ENCODE measurements at regions not wholly inside any gene's neighbourhood (a gene's known extent, or its start where the extent isn't known, plus 50 kb on each side); places are given as distances from the start of the nearest gene placed in this dataset.

- Histone ChIP-seq H3K27ac (no peak overlapping the region), H3K4me1 (no peaks in the 10 kb centered on the region), H3K27me3 (no peaks in the 10 kb centered on the region), H3K4me3 (no peak overlapping the region), H3K9me3 (peaks cover 0 to 6% (median 0%) of the 10 kb centered on the region in 12 donors), H3K36me3 (no peaks in the 10 kb centered on the region)
- ATAC-seq (no peak), DNase-seq (no peak)
- 83 to 98% (median 94%) methylated on average over 6 of the region's 6 CpGs for WGBS, 4 donors
- intact Hi-C loops (cut with DNase I), result no loop called here
- TF ChIP-seq POLR2A (IDR thresholded peaks at IDR 0.05) (no peak), CTCF (IDR thresholded peaks at IDR 0.05) (no peak)
Observed at GRCh38 chr18:41036346-41036745, 918.7 kb upstream of the PIK3C3 start.

GRCh38 chr18:41034413-41034812, 920.6 kb upstream of the PIK3C3 start:
- WGBS, 4 donors, result 74 to 81% (median 77%) methylated on average over 2 of the region's 2 CpGs
- DNase-seq (no peak), ATAC-seq (no peak)
- H3K27me3 ChIP-seq, result no peaks in the 10 kb centered on the region
- H3K9me3 ChIP-seq, result peaks cover 0 to 3% (median 0%) of the 10 kb centered on the region in 12 donors
- H3K4me3 ChIP-seq, result no peak overlapping the region
- intact Hi-C loops (cut with DNase I), result no loop called here
- no peaks in the 10 kb centered on the region for H3K36me3 ChIP-seq
- no peak overlapping the region for H3K27ac ChIP-seq
- no peaks in the 10 kb centered on the region for H3K4me1 ChIP-seq
- no peak for TF ChIP-seq POLR2A (IDR thresholded peaks at IDR 0.05)
- no peak for TF ChIP-seq CTCF (IDR thresholded peaks at IDR 0.05)

GRCh38 chr18:41025666-41026065, 929.4 kb upstream of the PIK3C3 start:
- TF ChIP-seq POLR2A (IDR thresholded peaks at IDR 0.05) (no peak), CTCF (IDR thresholded peaks at IDR 0.05) (no peak)
- H3K4me3 ChIP-seq, result no peak overlapping the region
- DNase-seq (no peak), ATAC-seq (no peak)
- 46 to 71% (median 56%) methylated on average over 1 of the region's 1 CpG for WGBS, 4 donors
- no peak overlapping the region for H3K27ac ChIP-seq
- no peaks in the 10 kb centered on the region for H3K36me3 ChIP-seq
- H3K4me1 ChIP-seq, result no peaks in the 10 kb centered on the region
- intact Hi-C loops (cut with DNase I), result no loop called here
- H3K9me3 ChIP-seq, result no peaks in the 10 kb centered on the region
- H3K27me3 ChIP-seq, result no peaks in the 10 kb centered on the region

GRCh38 chr18:41024792-41025191, 930.2 kb upstream of the PIK3C3 start:
- Histone ChIP-seq H3K27ac (no peak overlapping the region), H3K4me3 (no peak overlapping the region), H3K4me1 (no peaks in the 10 kb centered on the region), H3K9me3 (no peaks in the 10 kb centered on the region), H3K27me3 (no peaks in the 10 kb centered on the region), H3K36me3 (no peaks in the 10 kb centered on the region)
- DNase-seq (no peak), ATAC-seq (no peak)
- 94 to 98% (median 95%) methylated on average over 2 of the region's 2 CpGs for WGBS, 4 donors
- TF ChIP-seq CTCF (IDR thresholded peaks at IDR 0.05) (no peak), POLR2A (IDR thresholded peaks at IDR 0.05) (no peak)
- intact Hi-C loops (cut with DNase I), result no loop called here
